PC-9 (cell line): ENCODE measurements at regions not wholly inside any gene's neighbourhood (a gene's known extent, or its start where the extent isn't known, plus 50 kb on each side); places are given as distances from the start of the nearest gene placed in this dataset.

Experiments used
- BruUV-seq: library from RNA; stranded (reverse); fragments of 400-500 nt; replicated peaks from 2 replicates; lab custom pipeline; 2021; lab: Mats Ljungman, UMichigan
- CTCF ChIA-PET: fragments of 300-600 bp; sonication (Branson Sonifier 250); formaldehyde crosslinking; loops from one replicate; lab custom pipeline; 2022; ENCODE audit warnings: antibody characterized with exemption; lab: Charles Lee
- POLR2A ChIA-PET: fragments of 300-600 bp; sonication (Branson Sonifier 250); formaldehyde crosslinking; loops from one replicate; lab custom pipeline; 2022; ENCODE audit warnings: antibody characterized with exemption; ENCODE audit not compliant: unreplicated experiment; lab: Charles Lee
- DNase-seq, 2 experiments: peaks; one replicate each; pipeline versions ENCODE4 v3.0.0 to v3.0.0-alpha.2; 2015 to 2022; ENCODE audit warnings: mixed read lengths in 1 of 2
- H2AFZ ChIP-seq: fragments of 200-600 bp; sonication (generic); 2 replicates; pipeline ENCODE4 v1.8.1; 2017; ENCODE audit warnings: antibody characterized with exemption
- H3F3A ChIP-seq: fragments of 200-600 bp; sonication (generic); 2 replicates; pipeline ENCODE4 v1.8.1; 2017; ENCODE audit warnings: antibody characterized with exemption, mild to moderate bottlenecking, low read depth; ENCODE audit not compliant: insufficient read depth
- H3K27ac ChIP-seq: fragments of 200-600 bp; sonication (generic); 2 replicates; pipeline ENCODE4 v1.6.1; 2016; ENCODE audit warnings: mixed run types
- H3K27me3 ChIP-seq: fragments of 200-600 bp; sonication (generic); 2 replicates; pipeline ENCODE4 v1.6.1; 2016; ENCODE audit warnings: low read depth, mixed run types; ENCODE audit not compliant: insufficient read depth
- H3K36me3 ChIP-seq: fragments of 200-600 bp; sonication (generic); 2 replicates; pipeline ENCODE4 v1.6.1; 2016; ENCODE audit warnings: low read depth, mixed run types
- H3K4me1 ChIP-seq: fragments of 200-600 bp; sonication (generic); replicated peaks from 2 replicates; pipeline ENCODE4 v1.6.1; 2016; ENCODE audit warnings: mixed run types; ENCODE audit not compliant: insufficient read depth
- H3K4me2 ChIP-seq: fragments of 200-600 bp; sonication (generic); 2 replicates; pipeline ENCODE4 v1.6.1; 2017; ENCODE audit warnings: mixed run types
- H3K4me3 ChIP-seq: fragments of 200-600 bp; sonication (generic); 2 replicates; pipeline ENCODE4 v1.6.1; 2016; ENCODE audit warnings: mixed run types
- H3K79me2 ChIP-seq: fragments of 200-600 bp; sonication (generic); 2 replicates; pipeline ENCODE4 v1.6.1; 2017; ENCODE audit warnings: low read depth, mixed run types
- H3K9me2 ChIP-seq: fragments of 200-600 bp; sonication (generic); 2 replicates; pipeline ENCODE4 v1.8.1; 2017; ENCODE audit warnings: mild to moderate bottlenecking; ENCODE audit not compliant: insufficient read depth
- H3K9me3 ChIP-seq: fragments of 200-600 bp; sonication (generic); 2 replicates; pipeline ENCODE4 v1.8.1; 2016; ENCODE audit warnings: low read depth; ENCODE audit not compliant: insufficient read depth
- H4K20me1 ChIP-seq: fragments of 200-600 bp; sonication (generic); 2 replicates; pipeline ENCODE4 v1.8.1; 2017; ENCODE audit not compliant: insufficient read depth
- EZH2 ChIP-seq: fragments of 200-600 bp; sonication (generic); IDR thresholded peaks from 2 replicates; pipeline ENCODE4 v1.8.0; 2017; ENCODE audit warnings: antibody characterized with exemption, low read depth
- intact Hi-C: fragments of 100-400 bp; cut with micrococcal nuclease; formaldehyde crosslinking; loops from one replicate; pipeline ENCODE4 v1.10.0; 2022; ENCODE audit not compliant: unreplicated experiment
- TF ChIP-seq, protein P1 (sequence below): fragments of 200-600 bp; sonication (generic); conservative IDR thresholded peaks from 2 replicates; pipeline ENCODE4 v1.6.1; 2017; ENCODE audit warnings: mixed run types, antibody characterized with exemption, mild to moderate bottlenecking, moderate library complexity

GRCh38 chr12:81944886-81945285 is 185.7 kb upstream of the PPFIA2 start:
- H3K36me3 ChIP-seq: no peaks in the 10 kb centered on the region
- no peaks in the 10 kb centered on the region for H3K9me3 ChIP-seq
- intact Hi-C loops: no loop called here
- BruUV-seq: no TSS peak
- H2AFZ ChIP-seq: no peak overlapping the region
- TF ChIP-seq, protein P1, sequence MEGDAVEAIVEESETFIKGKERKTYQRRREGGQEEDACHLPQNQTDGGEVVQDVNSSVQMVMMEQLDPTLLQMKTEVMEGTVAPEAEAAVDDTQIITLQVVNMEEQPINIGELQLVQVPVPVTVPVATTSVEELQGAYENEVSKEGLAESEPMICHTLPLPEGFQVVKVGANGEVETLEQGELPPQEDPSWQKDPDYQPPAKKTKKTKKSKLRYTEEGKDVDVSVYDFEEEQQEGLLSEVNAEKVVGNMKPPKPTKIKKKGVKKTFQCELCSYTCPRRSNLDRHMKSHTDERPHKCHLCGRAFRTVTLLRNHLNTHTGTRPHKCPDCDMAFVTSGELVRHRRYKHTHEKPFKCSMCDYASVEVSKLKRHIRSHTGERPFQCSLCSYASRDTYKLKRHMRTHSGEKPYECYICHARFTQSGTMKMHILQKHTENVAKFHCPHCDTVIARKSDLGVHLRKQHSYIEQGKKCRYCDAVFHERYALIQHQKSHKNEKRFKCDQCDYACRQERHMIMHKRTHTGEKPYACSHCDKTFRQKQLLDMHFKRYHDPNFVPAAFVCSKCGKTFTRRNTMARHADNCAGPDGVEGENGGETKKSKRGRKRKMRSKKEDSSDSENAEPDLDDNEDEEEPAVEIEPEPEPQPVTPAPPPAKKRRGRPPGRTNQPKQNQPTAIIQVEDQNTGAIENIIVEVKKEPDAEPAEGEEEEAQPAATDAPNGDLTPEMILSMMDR: no peak
- TF ChIP-seq EZH2: no peak
- no peaks in the 10 kb centered on the region for H3K4me1 ChIP-seq
- no peaks in the 10 kb centered on the region for H4K20me1 ChIP-seq
- H3K9me2 ChIP-seq: no peaks in the 10 kb centered on the region
- ChIA-PET CTCF (no interaction called here), POLR2A (no interaction called here)
- no peaks in the 10 kb centered on the region for H3K79me2 ChIP-seq
- H3F3A ChIP-seq: no peaks in the 10 kb centered on the region
- no peak overlapping the region for H3K27ac ChIP-seq
- DNase-seq: no peak
- no peak overlapping the region for H3K4me3 ChIP-seq
- no peaks in the 10 kb centered on the region for H3K27me3 ChIP-seq
- H3K4me2 ChIP-seq: no peak overlapping the region

DNA sequence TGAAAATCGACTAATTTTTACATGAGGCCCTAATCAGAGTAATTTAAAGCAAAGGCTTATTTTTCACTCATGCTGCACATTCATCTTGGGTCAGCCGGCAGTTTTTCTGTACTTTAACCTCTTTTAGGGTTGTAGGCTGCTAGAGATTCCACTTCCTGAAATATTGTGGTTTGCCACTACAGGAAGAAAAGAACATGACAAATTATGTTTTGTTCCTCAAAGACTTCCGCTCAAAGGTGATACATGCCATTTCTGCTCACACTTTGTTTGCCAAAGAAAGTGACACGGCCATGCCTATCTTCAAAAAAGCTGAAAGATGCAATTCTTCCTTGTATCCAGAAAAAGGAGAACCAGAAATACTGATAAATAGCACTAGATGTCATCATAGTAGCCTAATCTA is 183.4 kb upstream of the PPFIA2 start:
- no TSS peak for BruUV-seq
- no peak for DNase-seq
- intact Hi-C loops: no loop called here

GRCh38 chr12:81930037-81930436 is 170.9 kb upstream of the PPFIA2 start:
- no TSS peak for BruUV-seq
- Histone ChIP-seq H3K36me3 (no peaks in the 10 kb centered on the region), H3K4me2 (no peak overlapping the region), H3K27me3 (no peaks in the 10 kb centered on the region), H2AFZ (no peak overlapping the region), H3F3A (no peaks in the 10 kb centered on the region), H3K4me1 (no peaks in the 10 kb centered on the region), H4K20me1 (no peaks in the 10 kb centered on the region), H3K27ac (no peak overlapping the region), H3K4me3 (no peak overlapping the region), H3K9me2 (no peaks in the 10 kb centered on the region), H3K9me3 (no peaks in the 10 kb centered on the region), H3K79me2 (no peaks in the 10 kb centered on the region)
- ChIA-PET POLR2A (no interaction called here), CTCF (no interaction called here)
- no peak for DNase-seq
- TF ChIP-seq, protein P1: no peak
- no peak for TF ChIP-seq EZH2
- intact Hi-C loops: no loop called here

More for the DNA sequence above, 183.4 kb upstream of the PPFIA2 start:
- no peaks in the 10 kb centered on the region for H3K36me3 ChIP-seq
- H3K4me2 ChIP-seq: no peak overlapping the region
- H3K9me3 ChIP-seq: no peaks in the 10 kb centered on the region
- no peaks in the 10 kb centered on the region for H3F3A ChIP-seq
- H3K9me2 ChIP-seq: no peaks in the 10 kb centered on the region
- ChIA-PET CTCF (no interaction called here), POLR2A (no interaction called here)
- H4K20me1 ChIP-seq: no peaks in the 10 kb centered on the region
- no peak overlapping the region for H2AFZ ChIP-seq
- H3K4me3 ChIP-seq: no peak overlapping the region
- no peaks in the 10 kb centered on the region for H3K4me1 ChIP-seq
- no peak overlapping the region for H3K27ac ChIP-seq
- H3K79me2 ChIP-seq: no peaks in the 10 kb centered on the region
- no peak for TF ChIP-seq EZH2
- TF ChIP-seq, protein P1: no peak
- no peaks in the 10 kb centered on the region for H3K27me3 ChIP-seq
